Neural progenitor cell (in vitro differentiated cells): ENCODE measurements at regions not wholly inside any gene's neighbourhood (a gene's known extent, or its start where the extent isn't known, plus 50 kb on each side); places are given as distances from the start of the nearest gene placed in this dataset.
A peak's percentile ranks its signal among the peaks of the same experiment; 100 is the strongest.

Experiments
- DNase-seq: peaks from one replicate; pipeline ENCODE4 v3.0.0-alpha.2; 2016; ENCODE audit warnings: low spot score
- H2AFZ ChIP-seq: fragments of 200-600 bp; sonication (generic); replicated peaks from 2 replicates; pipeline ENCODE4 v1.6.1; 2016; ENCODE audit warnings: antibody characterized with exemption
- H3F3A ChIP-seq: fragments of 200-600 bp; sonication (generic); 2 replicates; pipeline ENCODE4 v1.6.1; 2016; ENCODE audit warnings: antibody characterized with exemption, low read depth
- H3K27ac ChIP-seq: fragments of 200-600 bp; sonication (generic); 2 replicates; pipeline ENCODE4 v1.5.1; 2016; ENCODE audit warnings: mild to moderate bottlenecking
- H3K27me3 ChIP-seq: fragments of 200-600 bp; sonication (generic); 2 replicates; pipeline ENCODE4 v1.6.1; 2016; ENCODE audit warnings: mild to moderate bottlenecking, moderate library complexity
- H3K36me3 ChIP-seq: fragments of 200-600 bp; sonication (generic); 2 replicates; pipeline ENCODE4 v1.5.1; 2016
- H3K4me1 ChIP-seq: fragments of 200-600 bp; sonication (generic); 2 replicates; pipeline ENCODE4 v1.6.1; 2016; ENCODE audit warnings: mixed run types
- H3K4me2 ChIP-seq: fragments of 200-600 bp; sonication (generic); 2 replicates; pipeline ENCODE4 v1.6.1; 2016
- H3K4me3 ChIP-seq: fragments of 200-600 bp; sonication (generic); 2 replicates; pipeline ENCODE4 v1.5.1; 2016
- H3K79me2 ChIP-seq: fragments of 200-600 bp; sonication (generic); 2 replicates; pipeline ENCODE4 v1.6.1; 2016; ENCODE audit warnings: low read depth
- H3K9ac ChIP-seq: fragments of 200-600 bp; sonication (generic); 2 replicates; pipeline ENCODE4 v1.6.1; 2016
- H3K9me3 ChIP-seq: fragments of 200-600 bp; sonication (generic); 2 replicates; pipeline ENCODE4 v1.5.1; 2016; ENCODE audit warnings: low read depth
- H4K20me1 ChIP-seq: fragments of 200-600 bp; sonication (generic); 2 replicates; pipeline ENCODE4 v1.6.1; 2016; ENCODE audit warnings: low read depth
- H3K27ac Mint-ChIP-seq: 3 replicates; pipeline ENCODE4 v1.8.0; 2021; ENCODE audit warnings: mixed read lengths
- H3K27me3 Mint-ChIP-seq: 2 replicates; pipeline ENCODE4 v1.8.0; 2022; ENCODE audit warnings: low read depth, mild to moderate bottlenecking, inconsistent platforms, moderate library complexity, mixed read lengths; ENCODE audit not compliant: insufficient read depth
- H3K36me3 Mint-ChIP-seq: 3 replicates; pipeline ENCODE4 v1.8.0; 2021; ENCODE audit warnings: mixed read lengths
- H3K4me1 Mint-ChIP-seq: 3 replicates; pipeline ENCODE4 v1.8.0; 2021; ENCODE audit warnings: mixed read lengths
- H3K4me3 Mint-ChIP-seq: 3 replicates; pipeline ENCODE4 v1.8.0; 2021; ENCODE audit warnings: mild to moderate bottlenecking, moderate library complexity, mixed read lengths
- H3K9me3 Mint-ChIP-seq: 3 replicates; pipeline ENCODE4 v1.8.0; 2020; ENCODE audit warnings: mixed read lengths
- EZH2 ChIP-seq: fragments of 200-600 bp; sonication (generic); IDR thresholded peaks from 2 replicates; pipeline ENCODE4 v1.6.1; 2017; ENCODE audit warnings: antibody characterized with exemption, mild to moderate bottlenecking, moderate library complexity
- EZH2phosphoT487 ChIP-seq: fragments of 200-600 bp; sonication (generic); IDR thresholded peaks from 2 replicates; pipeline ENCODE4 v1.6.1; 2017; ENCODE audit warnings: antibody characterized with exemption
- TF ChIP-seq, protein P1 (sequence below): fragments of 200-600 bp; sonication (generic); IDR thresholded peaks from 2 replicates; pipeline ENCODE4 v1.5.1; 2017; ENCODE audit warnings: antibody characterized with exemption, mild to moderate bottlenecking

DNA sequence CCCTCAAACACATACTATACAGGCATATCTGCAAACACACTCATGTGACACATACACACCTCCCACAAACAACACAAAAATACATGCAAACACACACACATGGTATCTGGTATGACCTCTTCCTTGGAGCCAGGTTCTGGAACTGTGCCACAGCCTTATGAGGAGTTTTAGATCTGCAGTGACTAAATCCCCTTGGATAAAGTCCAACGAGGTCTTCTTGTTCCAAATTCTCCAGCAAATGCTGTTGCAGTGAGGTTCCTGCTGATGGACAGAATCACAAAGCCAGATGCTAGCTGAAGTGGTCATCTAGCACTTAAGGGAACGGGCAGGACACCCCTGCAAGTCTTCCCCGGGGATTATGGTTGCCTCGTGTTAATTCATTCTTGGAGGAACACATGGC, 54.5 kb upstream of the DAPL1 start:
- no peaks in the 10 kb centered on the region for H3K9me3 ChIP-seq
- H3K4me1 ChIP-seq = peaks cover 6% of the 10 kb centered on the region
- no peak for DNase-seq
- H3K4me3 ChIP-seq = no peak overlapping the region
- Mint-ChIP-seq H3K9me3 (no peaks in the 10 kb centered on the region), H3K4me3 (no peak overlapping the region), H3K4me1 (peaks cover 35% of the 10 kb centered on the region), H3K36me3 (no peaks in the 10 kb centered on the region), H3K27me3 (peaks cover 9% of the 10 kb centered on the region), H3K27ac (no peak overlapping the region)
- no peak for TF ChIP-seq EZH2phosphoT487
- TF ChIP-seq, protein P1, sequence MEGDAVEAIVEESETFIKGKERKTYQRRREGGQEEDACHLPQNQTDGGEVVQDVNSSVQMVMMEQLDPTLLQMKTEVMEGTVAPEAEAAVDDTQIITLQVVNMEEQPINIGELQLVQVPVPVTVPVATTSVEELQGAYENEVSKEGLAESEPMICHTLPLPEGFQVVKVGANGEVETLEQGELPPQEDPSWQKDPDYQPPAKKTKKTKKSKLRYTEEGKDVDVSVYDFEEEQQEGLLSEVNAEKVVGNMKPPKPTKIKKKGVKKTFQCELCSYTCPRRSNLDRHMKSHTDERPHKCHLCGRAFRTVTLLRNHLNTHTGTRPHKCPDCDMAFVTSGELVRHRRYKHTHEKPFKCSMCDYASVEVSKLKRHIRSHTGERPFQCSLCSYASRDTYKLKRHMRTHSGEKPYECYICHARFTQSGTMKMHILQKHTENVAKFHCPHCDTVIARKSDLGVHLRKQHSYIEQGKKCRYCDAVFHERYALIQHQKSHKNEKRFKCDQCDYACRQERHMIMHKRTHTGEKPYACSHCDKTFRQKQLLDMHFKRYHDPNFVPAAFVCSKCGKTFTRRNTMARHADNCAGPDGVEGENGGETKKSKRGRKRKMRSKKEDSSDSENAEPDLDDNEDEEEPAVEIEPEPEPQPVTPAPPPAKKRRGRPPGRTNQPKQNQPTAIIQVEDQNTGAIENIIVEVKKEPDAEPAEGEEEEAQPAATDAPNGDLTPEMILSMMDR = no peak
- TF ChIP-seq EZH2 = no peak
- H3K79me2 ChIP-seq = no peaks in the 10 kb centered on the region
- H4K20me1 ChIP-seq = no peaks in the 10 kb centered on the region
- no peak overlapping the region for H3K4me2 ChIP-seq
- no peak overlapping the region for H2AFZ ChIP-seq
- no peak overlapping the region for H3K9ac ChIP-seq
- H3K27me3 ChIP-seq = peaks cover 39% of the 10 kb centered on the region
- no peaks in the 10 kb centered on the region for H3K36me3 ChIP-seq
- peaks cover 12% of the 10 kb centered on the region for H3F3A ChIP-seq
- H3K27ac ChIP-seq = no peak overlapping the region

- Histone ChIP-seq H3K9me3 (no peaks in the 10 kb centered on the region), H3K27me3 (peaks cover 48% of the 10 kb centered on the region), H3F3A (peaks cover 17% of the 10 kb centered on the region), H2AFZ (no peak overlapping the region), H3K79me2 (no peaks in the 10 kb centered on the region), H3K9ac (no peak overlapping the region), H3K4me3 (no peak overlapping the region), H3K36me3 (no peaks in the 10 kb centered on the region), H3K4me2 (no peak overlapping the region), H3K27ac (no peak overlapping the region), H4K20me1 (no peaks in the 10 kb centered on the region), H3K4me1 (peaks cover 6% of the 10 kb centered on the region)
- H3K4me1 Mint-ChIP-seq = peaks cover 42% of the 10 kb centered on the region
- TF ChIP-seq EZH2phosphoT487 (no peak), EZH2 (no peak)
- TF ChIP-seq, protein P1 = no peak
- no peak overlapping the region for H3K4me3 Mint-ChIP-seq
- peaks cover 9% of the 10 kb centered on the region for H3K27me3 Mint-ChIP-seq
- no peaks in the 10 kb centered on the region for H3K36me3 Mint-ChIP-seq
- H3K27ac Mint-ChIP-seq = peak overlapping the region; percentile 26
- H3K9me3 Mint-ChIP-seq = no peaks in the 10 kb centered on the region
- no peak for DNase-seq
Measured at GRCh38 chr2:158741625-158742024, 53.5 kb upstream of the DAPL1 start.

GRCh38 chr2:158742536-158742935, 52.6 kb upstream of the DAPL1 start:
- H3K4me1 Mint-ChIP-seq = peaks cover 43% of the 10 kb centered on the region
- H2AFZ ChIP-seq = no peak overlapping the region
- H3F3A ChIP-seq = peaks cover 17% of the 10 kb centered on the region
- no peak overlapping the region for H3K9ac ChIP-seq
- H3K27ac Mint-ChIP-seq = no peak overlapping the region
- TF ChIP-seq, protein P1 = no peak
- TF ChIP-seq EZH2 = no peak
- TF ChIP-seq EZH2phosphoT487 = no peak
- no peaks in the 10 kb centered on the region for H3K36me3 ChIP-seq
- peaks cover 9% of the 10 kb centered on the region for H3K27me3 Mint-ChIP-seq
- no peaks in the 10 kb centered on the region for H3K9me3 Mint-ChIP-seq
- no peaks in the 10 kb centered on the region for H3K36me3 Mint-ChIP-seq
- DNase-seq = peak; percentile 16
- H3K9me3 ChIP-seq = no peaks in the 10 kb centered on the region
- no peak overlapping the region for H3K27ac ChIP-seq
- H4K20me1 ChIP-seq = no peaks in the 10 kb centered on the region
- no peak overlapping the region for H3K4me3 ChIP-seq
- H3K27me3 ChIP-seq = peaks cover 57% of the 10 kb centered on the region
- no peak overlapping the region for H3K4me2 ChIP-seq
- H3K4me1 ChIP-seq = peaks cover 6% of the 10 kb centered on the region
- H3K79me2 ChIP-seq = no peaks in the 10 kb centered on the region
- no peak overlapping the region for H3K4me3 Mint-ChIP-seq
